ENCODE measurements at regions not wholly inside any gene's neighbourhood (a gene's known extent, or its start where the extent isn't known, plus 50 kb on each side); places are given as distances from the start of the nearest gene placed in this dataset.
"Not testable (repeated sequence)": the region's sequence is repeated elsewhere in the genome, so short reads cannot be mapped to it uniquely, and the experiment has no call there.

GRCh38 chr1:117754061-117754969 lies 148.5 kb downstream of the TENT5C start:
- DNase-seq (ENCODE audit: low read depth) = peak; percentile 33

- no peak for DNase-seq (ENCODE audit: low read depth)
Observed at GRCh38 chr1:117757668-117758067, 151.8 kb downstream of the TENT5C start.

- DNase-seq (ENCODE audit: low read depth) = peak; percentile 50
Observed at GRCh38 chr1:117758444-117759316, 152.8 kb downstream of the TENT5C start.

- DNase-seq (ENCODE audit: low read depth) = no peak
Observed at GRCh38 chr1:117759535-117759934, 153.7 kb downstream of the TENT5C start.

- DNase-seq (ENCODE audit: low read depth) = no peak
Observed at GRCh38 chr1:117760069-117760468, 154.2 kb downstream of the TENT5C start.

GRCh38 chr1:117760485-117760884 lies 154.6 kb downstream of the TENT5C start:
- no peak for DNase-seq (ENCODE audit: low read depth)

- not testable (repeated sequence) for DNase-seq (ENCODE audit: low read depth)
Observed at GRCh38 chr1:117767756-117768155, 161.7 kb downstream of the GDAP2 start.

GRCh38 chr1:117770981-117771531 lies 158.4 kb downstream of the GDAP2 start:
- no peak for DNase-seq (ENCODE audit: low read depth)

- no peak for DNase-seq (ENCODE audit: low read depth)
Observed at GRCh38 chr1:117779364-117779763, 150.1 kb downstream of the GDAP2 start.

GRCh38 chr1:117780687-117781475 lies 148.5 kb downstream of the GDAP2 start:
- no peak for DNase-seq (ENCODE audit: low read depth)

- DNase-seq (ENCODE audit: low read depth) = no peak
Observed at GRCh38 chr1:117782056-117782455, 147.4 kb downstream of the GDAP2 start.

GRCh38 chr1:117783606-117784396 lies 145.6 kb downstream of the GDAP2 start:
- no peak for DNase-seq (ENCODE audit: low read depth)

- no peak for DNase-seq (ENCODE audit: low read depth)
Observed at GRCh38 chr1:117788014-117788413, 141.4 kb downstream of the GDAP2 start.

GRCh38 chr1:117793413-117793812 lies 136.0 kb downstream of the GDAP2 start:
- DNase-seq (ENCODE audit: low read depth) = no peak

GRCh38 chr1:117794073-117794472 lies 135.3 kb downstream of the GDAP2 start:
- no peak for DNase-seq (ENCODE audit: low read depth)

- DNase-seq (ENCODE audit: low read depth) = no peak
Observed at GRCh38 chr1:117795190-117795589, 134.2 kb downstream of the GDAP2 start.

- DNase-seq (ENCODE audit: low read depth) = no peak
Observed at GRCh38 chr1:117795792-117796191, 133.6 kb downstream of the GDAP2 start.

- no peak for DNase-seq (ENCODE audit: low read depth)
Observed at GRCh38 chr1:117796226-117796625, 133.2 kb downstream of the GDAP2 start.

- DNase-seq (ENCODE audit: low read depth) = no peak
Observed at GRCh38 chr1:117798550-117798949, 130.9 kb downstream of the GDAP2 start.

- DNase-seq (ENCODE audit: low read depth) = no peak
Observed at GRCh38 chr1:117802531-117803257, 126.7 kb downstream of the GDAP2 start.
